C4-2B (cell line): ENCODE measurements at regions not wholly inside any gene's neighbourhood (a gene's known extent, or its start where the extent isn't known, plus 50 kb on each side); places are given as distances from the start of the nearest gene placed in this dataset.

Experiments used
- H3K27ac ChIP-seq: fragments of 450-650 bp; 2 replicates; pipeline ENCODE4 v1.5.1; 2017
- ZFX ChIP-seq: fragments of 450-650 bp; IDR thresholded peaks from 2 replicates; pipeline ENCODE4 v1.6.1; 2017
- TF ChIP-seq, protein P1 (sequence below): fragments of 450-650 bp; conservative IDR thresholded peaks from 2 replicates; pipeline ENCODE4 v1.5.1; 2017; ENCODE audit warnings: mild to moderate bottlenecking

DNA sequence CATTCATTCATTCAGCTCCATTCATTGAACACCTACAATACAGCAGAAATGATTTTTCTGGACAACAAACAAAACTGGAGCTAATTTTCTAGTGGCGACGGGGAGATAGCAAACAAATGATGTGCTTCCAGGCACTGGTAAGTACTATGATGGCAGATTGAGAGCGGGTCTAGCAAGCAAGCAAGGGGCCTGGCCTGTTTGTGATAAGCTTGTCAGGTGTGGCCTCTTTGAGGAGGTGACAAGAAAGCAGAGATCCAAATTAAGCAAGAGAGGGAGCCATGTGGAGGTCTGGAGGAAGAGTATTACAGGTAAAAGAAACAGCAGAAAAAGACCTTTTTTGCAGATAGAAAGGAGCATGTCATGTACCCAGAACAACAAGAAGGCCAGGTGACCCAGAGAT lies 216.1 kb upstream of the CPHXL start:
- H3K27ac ChIP-seq, result no peak overlapping the region
- TF ChIP-seq ZFX, result no peak
- TF ChIP-seq, protein P1, sequence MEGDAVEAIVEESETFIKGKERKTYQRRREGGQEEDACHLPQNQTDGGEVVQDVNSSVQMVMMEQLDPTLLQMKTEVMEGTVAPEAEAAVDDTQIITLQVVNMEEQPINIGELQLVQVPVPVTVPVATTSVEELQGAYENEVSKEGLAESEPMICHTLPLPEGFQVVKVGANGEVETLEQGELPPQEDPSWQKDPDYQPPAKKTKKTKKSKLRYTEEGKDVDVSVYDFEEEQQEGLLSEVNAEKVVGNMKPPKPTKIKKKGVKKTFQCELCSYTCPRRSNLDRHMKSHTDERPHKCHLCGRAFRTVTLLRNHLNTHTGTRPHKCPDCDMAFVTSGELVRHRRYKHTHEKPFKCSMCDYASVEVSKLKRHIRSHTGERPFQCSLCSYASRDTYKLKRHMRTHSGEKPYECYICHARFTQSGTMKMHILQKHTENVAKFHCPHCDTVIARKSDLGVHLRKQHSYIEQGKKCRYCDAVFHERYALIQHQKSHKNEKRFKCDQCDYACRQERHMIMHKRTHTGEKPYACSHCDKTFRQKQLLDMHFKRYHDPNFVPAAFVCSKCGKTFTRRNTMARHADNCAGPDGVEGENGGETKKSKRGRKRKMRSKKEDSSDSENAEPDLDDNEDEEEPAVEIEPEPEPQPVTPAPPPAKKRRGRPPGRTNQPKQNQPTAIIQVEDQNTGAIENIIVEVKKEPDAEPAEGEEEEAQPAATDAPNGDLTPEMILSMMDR, result no peak

DNA sequence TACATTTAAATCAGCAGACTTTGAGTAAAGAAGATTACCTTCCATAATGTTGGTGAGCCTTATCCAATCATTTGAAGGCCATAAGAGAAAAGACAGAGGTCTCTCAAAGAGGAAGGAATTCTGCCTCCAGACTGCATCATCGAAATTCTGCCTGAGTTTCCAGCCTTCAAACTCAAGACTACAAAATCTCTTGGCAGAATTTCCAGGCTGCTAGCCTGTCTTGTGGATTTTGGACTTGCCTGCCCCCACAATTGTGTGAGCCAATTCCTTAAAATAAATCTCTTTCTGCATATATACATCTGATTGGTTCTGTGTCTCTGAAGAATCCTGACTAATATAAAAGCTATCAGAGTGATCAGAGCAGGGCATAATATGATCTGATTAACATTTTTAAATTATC lies 216.6 kb upstream of the CPHXL start:
- no peak for TF ChIP-seq ZFX
- TF ChIP-seq, protein P1, result no peak
- H3K27ac ChIP-seq, result no peak overlapping the region

DNA sequence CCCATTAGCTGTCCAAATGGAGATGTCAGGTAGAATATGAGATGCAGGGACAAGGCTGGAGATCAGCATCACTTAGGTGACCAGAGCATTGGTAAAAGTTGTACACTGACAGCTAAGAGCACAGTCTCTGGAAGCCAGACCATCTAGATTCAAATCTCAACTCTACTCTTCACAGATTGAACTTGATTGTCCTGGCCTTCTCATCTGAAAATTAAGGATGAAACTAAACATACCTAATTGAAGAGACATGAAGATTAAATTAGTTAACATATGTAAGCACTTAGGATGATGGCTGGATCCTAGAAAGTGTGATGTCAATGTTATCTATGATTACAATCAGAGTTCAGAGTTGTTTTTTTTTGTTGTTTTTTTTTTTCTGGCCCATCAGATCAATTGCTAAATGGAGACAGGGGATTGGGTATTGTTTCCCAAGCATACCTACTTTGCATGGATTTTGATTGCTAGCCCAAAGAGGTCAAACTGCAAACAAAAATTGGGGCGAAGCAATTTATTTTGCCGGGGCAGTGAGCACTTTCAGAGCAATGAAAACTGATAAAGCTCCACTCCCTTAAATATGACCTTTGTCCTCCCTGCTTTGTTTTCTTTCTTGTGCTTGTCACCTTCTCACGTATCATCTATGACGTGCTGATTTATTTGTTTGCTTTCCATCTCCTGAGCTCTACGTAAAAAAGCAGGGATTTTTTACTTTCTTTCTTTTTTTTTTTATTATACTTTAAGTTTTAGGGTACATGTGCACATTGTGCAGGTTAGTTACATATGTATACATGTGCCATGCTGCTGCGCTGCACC lies 217.6 kb upstream of the CPHXL start:
- no peak for TF ChIP-seq ZFX
- TF ChIP-seq, protein P1, result no peak
- no peak overlapping the region for H3K27ac ChIP-seq

DNA sequence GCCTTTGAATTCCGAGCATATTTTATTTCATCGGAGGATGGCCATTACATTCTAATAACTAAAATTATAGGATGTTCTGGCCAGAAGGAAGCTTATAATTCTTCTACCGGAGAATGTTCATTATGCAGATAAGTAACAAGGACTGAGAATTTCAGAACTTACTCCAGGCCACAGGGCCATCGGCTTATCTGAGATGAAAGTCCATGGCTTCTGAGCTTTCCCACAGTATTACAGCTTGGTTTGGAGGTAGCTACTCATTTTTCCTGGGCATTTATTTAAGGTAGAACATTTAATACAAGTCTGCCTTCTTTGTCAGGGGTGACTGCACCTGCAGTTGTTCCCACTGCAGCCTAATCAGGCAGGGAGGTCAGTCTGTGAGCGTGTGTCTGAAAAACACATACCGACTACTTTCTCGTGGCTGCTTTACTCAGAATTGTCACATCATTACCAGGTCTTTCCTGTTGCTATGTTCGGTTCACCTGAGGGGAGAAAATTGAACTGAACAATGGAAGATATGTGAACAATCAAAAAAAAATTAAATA lies 219.7 kb upstream of the CPHXL start:
- TF ChIP-seq, protein P1, result no peak

GRCh38 chr16:75947626-75948239 lies 221.4 kb upstream of the CPHXL start:
- no peak overlapping the region for H3K27ac ChIP-seq
- TF ChIP-seq, protein P1, result no peak
- no peak for TF ChIP-seq ZFX

More for the DNA sequence above, 219.7 kb upstream of the CPHXL start:
- no peak overlapping the region for H3K27ac ChIP-seq

- TF ChIP-seq ZFX, result no peak
- TF ChIP-seq, protein P1, result no peak
- H3K27ac ChIP-seq, result no peak overlapping the region
These were observed 222.2 kb upstream of the CPHXL start for GRCh38 chr16:75948441-75948840.

- TF ChIP-seq, protein P1, result no peak
- TF ChIP-seq ZFX, result no peak
- H3K27ac ChIP-seq, result no peak overlapping the region
These were observed 222.6 kb upstream of the CPHXL start for GRCh38 chr16:75948886-75949285.
